HepG2 (cell line): ENCODE measurements at regions not wholly inside any gene's neighbourhood (a gene's known extent, or its start where the extent isn't known, plus 50 kb on each side); places are given as distances from the start of the nearest gene placed in this dataset.
A peak's percentile ranks its signal among the peaks of the same experiment; 100 is the strongest.

ENCODE experiments used
- AGO1 ChIP-seq: fragments of 200-400 bp; formaldehyde crosslinking; IDR thresholded peaks from 2 replicates; pipeline ENCODE4 v1.6.1; 2017; ENCODE audit warnings: mild to moderate bottlenecking, low read depth, low read length, moderate library complexity; ENCODE audit not compliant: poor library complexity, severe bottlenecking
- CBX5 ChIP-seq: sonication (generic); formaldehyde crosslinking; IDR thresholded peaks from 2 replicates; pipeline ENCODE4 v1.4.0; 2020; ENCODE audit warnings: missing genetic modification reagents, borderline replicate concordance
- CHD2 ChIP-seq: IDR thresholded peaks from 2 replicates; pipeline ENCODE4 v1.6.1; 2011; ENCODE audit warnings: low read depth, low read length, improper control_type of control experiment
- FOXJ3 ChIP-seq: sonication (generic); formaldehyde crosslinking; IDR thresholded peaks from 2 replicates; pipeline ENCODE4 v1.4.0; 2020; ENCODE audit warnings: missing genetic modification reagents, mild to moderate bottlenecking, borderline replicate concordance
- FOXO1 ChIP-seq: sonication (generic); formaldehyde crosslinking; IDR thresholded peaks from 2 replicates; pipeline ENCODE4 v1.4.0; 2020; ENCODE audit warnings: missing genetic modification reagents
- GTF2F1 ChIP-seq: fragments of 150-350 bp; IDR thresholded peaks from 2 replicates; pipeline ENCODE4 v1.6.1; 2014; ENCODE audit warnings: low read length
- KLF16 ChIP-seq, 2 experiments: sonication (generic) in 1 of 2; formaldehyde crosslinking in 1 of 2; IDR thresholded peaks; 2 replicates each; pipeline versions ENCODE4 v1.6.1 to v1.8.0; 2016 to 2023; ENCODE audit warnings: missing genetic modification reagents in 2 of 2, missing compliant biosample characterization in 1 of 2
- NR2C2 ChIP-seq: sonication (generic); formaldehyde crosslinking; IDR thresholded peaks from 2 replicates; pipeline ENCODE4 v1.4.0; 2020; ENCODE audit warnings: missing genetic modification reagents, mild to moderate bottlenecking, moderate library complexity, borderline replicate concordance
- NRL ChIP-seq: sonication (generic); formaldehyde crosslinking; IDR thresholded peaks from 2 replicates; pipeline ENCODE4 v1.5.0; 2020; ENCODE audit warnings: missing genetic modification reagents, mild to moderate bottlenecking, moderate library complexity, borderline replicate concordance
- PHF21A ChIP-seq: sonication (generic); formaldehyde crosslinking; IDR thresholded peaks from 2 replicates; pipeline ENCODE4 v1.5.0; 2020; ENCODE audit warnings: mild to moderate bottlenecking, missing genetic modification reagents
- PRDM10 ChIP-seq: sonication (generic); formaldehyde crosslinking; IDR thresholded peaks from 2 replicates; pipeline ENCODE4 v1.4.0; 2020; ENCODE audit warnings: low read depth, missing genetic modification reagents
- RNF219 ChIP-seq: sonication (generic); formaldehyde crosslinking; IDR thresholded peaks from 2 replicates; pipeline ENCODE4 v1.5.0; 2020; ENCODE audit warnings: mild to moderate bottlenecking, missing genetic modification reagents
- SAP130 ChIP-seq: IDR thresholded peaks from 2 replicates; pipeline ENCODE4 v1.6.1; 2016; ENCODE audit warnings: low read depth
- SMARCC2 ChIP-seq: fragments of 450-650 bp; IDR thresholded peaks from 2 replicates; pipeline ENCODE4 v1.6.1; 2017; ENCODE audit warnings: antibody characterized with exemption, mild to moderate bottlenecking
- TAF15 ChIP-seq: fragments of 200-400 bp; formaldehyde crosslinking; IDR thresholded peaks from one replicate; pipeline ENCODE4 v1.6.1; 2018; ENCODE audit warnings: mild to moderate bottlenecking, low read depth, low read length; ENCODE audit not compliant: poor library complexity, severe bottlenecking
- TBX3 ChIP-seq: fragments of 450-650 bp; IDR thresholded peaks from 2 replicates; pipeline ENCODE4 v1.6.1; 2017; ENCODE audit warnings: antibody characterized with exemption, mild to moderate bottlenecking, inconsistent platforms, borderline replicate concordance
- TFE3 ChIP-seq: IDR thresholded peaks from 2 replicates; pipeline ENCODE4 v1.6.1; 2016
- ZNF124 ChIP-seq: sonication (generic); formaldehyde crosslinking; IDR thresholded peaks from 2 replicates; pipeline ENCODE4 v1.4.0; 2020; ENCODE audit warnings: missing genetic modification reagents
- ZNF235 ChIP-seq: sonication (generic); formaldehyde crosslinking; IDR thresholded peaks from 2 replicates; pipeline ENCODE4 v1.8.1; 2023; ENCODE audit warnings: mild to moderate bottlenecking, missing genetic modification reagents, borderline replicate concordance
- ZNF3 ChIP-seq: IDR thresholded peaks from 2 replicates; pipeline ENCODE4 v1.7.0; 2017; ENCODE audit warnings: inconsistent platforms
- ZNF44 ChIP-seq: sonication (generic); formaldehyde crosslinking; IDR thresholded peaks from 2 replicates; pipeline ENCODE4 v1.5.1; 2020; ENCODE audit warnings: mild to moderate bottlenecking, missing genetic modification reagents
- ZNF468 ChIP-seq: sonication (generic); formaldehyde crosslinking; IDR thresholded peaks from 2 replicates; pipeline ENCODE4 v1.8.0; 2022; ENCODE audit warnings: mild to moderate bottlenecking, moderate library complexity, missing genetic modification reagents
- ZNF557 ChIP-seq: sonication (generic); formaldehyde crosslinking; IDR thresholded peaks from 2 replicates; pipeline ENCODE4 v1.4.0; 2020; ENCODE audit warnings: missing genetic modification reagents
- ZNF660 ChIP-seq: sonication (generic); formaldehyde crosslinking; IDR thresholded peaks from 2 replicates; pipeline ENCODE4 v1.5.1; 2020; ENCODE audit warnings: mild to moderate bottlenecking, low read depth, missing genetic modification reagents, borderline replicate concordance
- ZNF720 ChIP-seq: sonication (generic); formaldehyde crosslinking; IDR thresholded peaks from 2 replicates; pipeline ENCODE4 v1.4.0; 2020; ENCODE audit warnings: missing genetic modification reagents
- ZNF788 ChIP-seq: sonication (generic); formaldehyde crosslinking; IDR thresholded peaks from 2 replicates; pipeline ENCODE4 v1.5.0; 2020; ENCODE audit warnings: mild to moderate bottlenecking, missing genetic modification reagents, borderline replicate concordance

- TF ChIP-seq KLF16 (CRISPR knock-in tag; IDR thresholded peaks at IDR 0.05) (no peak), TFE3 (CRISPR knock-in tag) (peak; percentile 99), CHD2 (no peak), AGO1 (no peak), ZNF660 (CRISPR knock-in tag) (no peak), PRDM10 (peak; percentile 50; the same call in 1 of the 2 replicates), ZNF468 (CRISPR knock-in tag) (no peak), PHF21A (CRISPR knock-in tag) (no peak), ZNF557 (CRISPR knock-in tag) (no peak), ZNF788 (CRISPR knock-in tag) (no peak), FOXJ3 (no peak), NRL (CRISPR knock-in tag) (no peak), FOXO1 (CRISPR knock-in tag) (peak; percentile 82), ZNF235 (CRISPR knock-in tag) (no peak), ZNF44 (CRISPR knock-in tag) (no peak), SMARCC2 (no peak), RNF219 (CRISPR knock-in tag) (no peak), CBX5 (CRISPR knock-in tag) (0 out of 2 replicates have a peak, but pooled peaks have one; percentile 19), ZNF3 (peak; percentile 92), NR2C2 (CRISPR knock-in tag) (no peak), GTF2F1 (no peak), TAF15 (no peak), ZNF124 (CRISPR knock-in tag) (no peak), SAP130 (CRISPR knock-in tag) (peak; percentile 48), ZNF720 (CRISPR knock-in tag) (no peak), TBX3 (peak; percentile 68)
Measured at GRCh38 chr7:34338961-34339526, 319.0 kb upstream of the NPSR1 start (continued).
